SK-N-SH (cell line): ENCODE measurements at regions not wholly inside any gene's neighbourhood (a gene's known extent, or its start where the extent isn't known, plus 50 kb on each side); places are given as distances from the start of the nearest gene placed in this dataset.

Experiments used
- CTCF ChIA-PET: fragments of 300-600, 350-600 bp; formaldehyde crosslinking; extraction: SDS; loops from one replicate; lab custom pipeline; 2021; lab: Yijun Ruan, JAX
- POLR2A ChIA-PET: fragments of 350-600 bp; sonication (Branson Sonifier 250); formaldehyde crosslinking; extraction: SDS; loops from one replicate; lab custom pipeline; 2020; ENCODE audit warnings: antibody characterized with exemption, inconsistent platforms; lab: Yijun Ruan, JAX
- DNase-seq: peaks from one replicate; pipeline ENCODE4 v3.0.0; 2012
- H2AFZ ChIP-seq: fragments of 200-600 bp; sonication (generic); 2 replicates; pipeline ENCODE4 v1.8.1; 2016; ENCODE audit warnings: antibody characterized with exemption, mild to moderate bottlenecking, low read depth
- H3F3A ChIP-seq: fragments of 200-600 bp; sonication (generic); replicated peaks from 2 replicates; pipeline ENCODE3; 2016; ENCODE audit warnings: antibody characterized with exemption, mild to moderate bottlenecking; ENCODE audit not compliant: insufficient read depth
- H3K27ac ChIP-seq, 2 experiments: fragments of 200-500 bp in 1 of 2; fragments of 200-600 bp in 1 of 2; sonication (Bioruptor generic) in 1 of 2; sonication (generic), shearing (Covaris generic) in 1 of 2; 2 replicates each; pipeline versions ENCODE4 v1.5.1 to v1.6.1; 2014 to 2016; ENCODE audit warnings: low read depth in 2 of 2, inconsistent platforms in 1 of 2, low read length in 1 of 2, mild to moderate bottlenecking in 1 of 2, mixed read lengths in 1 of 2
- H3K27me3 ChIP-seq: fragments of 200-600 bp; sonication (generic), shearing (Covaris generic); 2 replicates; pipeline ENCODE4 v1.6.1; 2016; ENCODE audit warnings: mixed run types; ENCODE audit not compliant: insufficient read depth
- H3K36me3 ChIP-seq, 2 experiments: fragments of 200-500 bp in 1 of 2; fragments of 200-600 bp in 1 of 2; sonication (Bioruptor generic) in 1 of 2; sonication (generic) in 1 of 2; replicated peaks in 1 of 2; 2 replicates each; pipeline versions ENCODE3 to v1.5.1; 2014 to 2016; ENCODE audit warnings: low read length in 1 of 2, mild to moderate bottlenecking in 1 of 2; ENCODE audit not compliant: insufficient read depth in 2 of 2, control insufficient read depth in 1 of 2
- H3K4me1 ChIP-seq, 2 experiments: fragments of 200-500 bp in 1 of 2; fragments of 200-600 bp in 1 of 2; sonication (Bioruptor generic) in 1 of 2; sonication (generic), shearing (Covaris generic) in 1 of 2; 2 replicates each; pipeline versions ENCODE4 v1.5.1 to v1.6.1; 2014 to 2016; ENCODE audit warnings: low read depth in 1 of 2, low read length in 1 of 2, mixed run types in 1 of 2; ENCODE audit not compliant: insufficient read depth in 2 of 2, control insufficient read depth in 1 of 2
- H3K4me2 ChIP-seq: fragments of 200-600 bp; sonication (generic), shearing (Covaris generic); 2 replicates; pipeline ENCODE4 v1.6.1; 2017; ENCODE audit warnings: mixed run types
- H3K4me3 ChIP-seq, 2 experiments: fragments of 200-500 bp in 1 of 2; fragments of 200-600 bp in 1 of 2; sonication (Bioruptor generic) in 1 of 2; sonication (generic), shearing (Covaris generic) in 1 of 2; 2 replicates each; pipeline versions ENCODE4 v1.5.1 to v1.8.1; 2014 to 2016; ENCODE audit warnings: low read depth in 2 of 2, inconsistent platforms in 1 of 2, low read length in 1 of 2, mild to moderate bottlenecking in 1 of 2, mixed read lengths in 1 of 2, moderate library complexity in 1 of 2
- H3K79me2 ChIP-seq: fragments of 200-600 bp; sonication (generic); 2 replicates; pipeline ENCODE4 v1.8.1; 2017; ENCODE audit warnings: mild to moderate bottlenecking; ENCODE audit not compliant: insufficient read depth
- H3K9ac ChIP-seq: fragments of 200-600 bp; sonication (generic); 2 replicates; pipeline ENCODE4 v1.6.1; 2017; ENCODE audit warnings: mixed run types
- H3K9me2 ChIP-seq: fragments of 200-600 bp; sonication (generic); 2 replicates; pipeline ENCODE4 v1.6.1; 2017; ENCODE audit warnings: mixed run types
- H3K9me3 ChIP-seq: fragments of 200-600 bp; sonication (generic); 2 replicates; pipeline ENCODE4 v1.6.1; 2017; ENCODE audit warnings: mixed run types, mild to moderate bottlenecking, moderate library complexity
- H4K20me1 ChIP-seq: fragments of 200-600 bp; sonication (generic); 2 replicates; pipeline ENCODE4 v1.6.1; 2017; ENCODE audit warnings: mild to moderate bottlenecking, mixed run types; ENCODE audit not compliant: insufficient read depth
- ELF1 ChIP-seq: IDR thresholded peaks from 2 replicates; pipeline ENCODE4 v1.4.0; 2012
- FOSL2 ChIP-seq: IDR thresholded peaks from 2 replicates; pipeline ENCODE4 v1.4.0; 2012; ENCODE audit warnings: low read depth, mild to moderate bottlenecking, moderate library complexity, borderline replicate concordance
- FOXJ3 ChIP-seq: sonication (generic); formaldehyde crosslinking; IDR thresholded peaks from 2 replicates; pipeline ENCODE4 v1.5.1; 2020; ENCODE audit warnings: mild to moderate bottlenecking, missing genetic modification reagents
- GATA2 ChIP-seq: sonication (generic); formaldehyde crosslinking; IDR thresholded peaks from 2 replicates; pipeline ENCODE4 v1.5.0; 2020; ENCODE audit warnings: mild to moderate bottlenecking, missing genetic modification reagents
- MAX ChIP-seq: IDR thresholded peaks from 2 replicates; pipeline ENCODE4 v1.4.0; 2012; ENCODE audit warnings: low read depth
- MXI1 ChIP-seq: IDR thresholded peaks from 2 replicates; pipeline ENCODE4 v1.6.1; 2012; ENCODE audit warnings: mild to moderate bottlenecking, low read depth, low read length, improper control_type of control experiment
- NRF1 ChIP-seq: IDR thresholded peaks from 2 replicates; pipeline ENCODE4 v1.6.1; 2012; ENCODE audit warnings: low read depth, mild to moderate bottlenecking, low read length
- PBX3 ChIP-seq: IDR thresholded peaks from 2 replicates; pipeline ENCODE4; 2012
- RCOR1 ChIP-seq: fragments of 150-350 bp; IDR thresholded peaks from 2 replicates; pipeline ENCODE4 v1.6.1; 2017; ENCODE audit warnings: antibody characterized with exemption, low read length
- RXRA ChIP-seq: IDR thresholded peaks from 2 replicates; pipeline ENCODE4 v1.4.0; 2012; ENCODE audit warnings: low read depth, mild to moderate bottlenecking, borderline replicate concordance
- SMC3 ChIP-seq: IDR thresholded peaks from 2 replicates; pipeline ENCODE4 v1.6.1; 2012; ENCODE audit warnings: low read depth, low read length, improper control_type of control experiment
- TAF1 ChIP-seq: IDR thresholded peaks from 2 replicates; pipeline ENCODE4 v1.6.1; 2012; ENCODE audit warnings: low read depth, mild to moderate bottlenecking, low read length, moderate library complexity, borderline replicate concordance
- TCF12 ChIP-seq: IDR thresholded peaks from 2 replicates; pipeline ENCODE4 v1.4.0; 2012
- TEAD4 ChIP-seq: IDR thresholded peaks from 2 replicates; pipeline ENCODE4 v1.4.0; 2012; ENCODE audit warnings: mild to moderate bottlenecking, borderline replicate concordance; ENCODE audit not compliant: insufficient read depth
- YY1 ChIP-seq: IDR thresholded peaks from 2 replicates; pipeline ENCODE4 v1.4.0; 2012; ENCODE audit warnings: low read depth, mild to moderate bottlenecking
- WGBS: methylation state at CpG from one replicate; pipeline ENCODE4 v1.1.6; 2017; ENCODE audit warnings: low lambda C conversion rate; 5-methylcytosine and 5-hydroxymethylcytosine counted together
- TF ChIP-seq, protein P1 (sequence below): IDR thresholded peaks from 2 replicates; pipeline ENCODE4 v1.4.0; 2012; ENCODE audit warnings: low read depth, borderline replicate concordance
- TF ChIP-seq, protein P2 (sequence below): fragments of 150-350 bp; IDR thresholded peaks from 2 replicates; pipeline ENCODE4 v1.6.1; 2016; ENCODE audit warnings: mild to moderate bottlenecking, low read depth, low read length
- TF ChIP-seq, protein P3 (sequence below): fragments of 200-600 bp; sonication (generic); IDR thresholded peaks from 2 replicates; pipeline ENCODE4 v1.6.1; 2017; ENCODE audit warnings: antibody characterized with exemption, mild to moderate bottlenecking, moderate library complexity

DNA sequence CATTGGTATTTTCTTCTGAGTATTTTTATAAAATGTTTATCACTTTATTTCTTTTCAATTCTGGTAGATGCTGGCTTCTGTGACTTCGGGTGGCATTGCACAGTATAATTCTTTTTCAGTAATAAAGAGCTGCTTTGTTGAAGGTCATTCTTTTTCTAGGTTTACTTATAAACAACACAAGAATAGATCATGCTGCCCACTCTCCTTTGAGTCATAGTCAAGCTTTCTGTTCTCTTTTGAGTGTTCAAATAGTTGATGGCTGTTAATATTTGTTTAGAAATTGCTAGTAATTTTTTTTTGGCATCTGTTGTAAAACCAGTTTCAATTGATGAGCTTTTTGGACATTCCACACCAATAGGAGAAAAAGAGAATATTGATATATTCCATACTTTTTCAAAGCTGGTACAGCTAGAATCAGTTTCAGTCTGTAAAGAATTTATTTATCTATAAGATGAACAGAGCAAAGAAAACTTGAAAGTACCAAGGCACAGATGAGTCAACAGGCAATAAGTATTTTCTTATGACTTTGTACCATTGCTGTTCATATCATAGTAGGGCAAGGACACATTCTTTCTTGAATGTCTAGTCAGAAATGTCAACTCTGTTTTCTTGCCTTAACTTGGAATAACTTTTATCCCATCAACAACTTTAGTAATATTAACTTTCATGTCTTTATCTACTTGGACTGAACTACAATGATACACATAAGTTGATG, 513.0 kb upstream of the SEL1L start:
- POLR2A ChIA-PET = no interaction called here
- TF ChIP-seq TCF12 (no peak), MAX (no peak), NRF1 (no peak), PBX3 (no peak), RXRA (no peak), ELF1 (no peak), FOXJ3 (CRISPR knock-in tag) (no peak), YY1 (no peak), SMC3 (no peak), TAF1 (no peak), RCOR1 (no peak)
- TF ChIP-seq, protein P1, sequence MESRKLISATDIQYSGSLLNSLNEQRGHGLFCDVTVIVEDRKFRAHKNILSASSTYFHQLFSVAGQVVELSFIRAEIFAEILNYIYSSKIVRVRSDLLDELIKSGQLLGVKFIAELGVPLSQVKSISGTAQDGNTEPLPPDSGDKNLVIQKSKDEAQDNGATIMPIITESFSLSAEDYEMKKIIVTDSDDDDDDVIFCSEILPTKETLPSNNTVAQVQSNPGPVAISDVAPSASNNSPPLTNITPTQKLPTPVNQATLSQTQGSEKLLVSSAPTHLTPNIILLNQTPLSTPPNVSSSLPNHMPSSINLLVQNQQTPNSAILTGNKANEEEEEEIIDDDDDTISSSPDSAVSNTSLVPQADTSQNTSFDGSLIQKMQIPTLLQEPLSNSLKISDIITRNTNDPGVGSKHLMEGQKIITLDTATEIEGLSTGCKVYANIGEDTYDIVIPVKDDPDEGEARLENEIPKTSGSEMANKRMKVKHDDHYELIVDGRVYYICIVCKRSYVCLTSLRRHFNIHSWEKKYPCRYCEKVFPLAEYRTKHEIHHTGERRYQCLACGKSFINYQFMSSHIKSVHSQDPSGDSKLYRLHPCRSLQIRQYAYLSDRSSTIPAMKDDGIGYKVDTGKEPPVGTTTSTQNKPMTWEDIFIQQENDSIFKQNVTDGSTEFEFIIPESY = no peak
- TF ChIP-seq, all 33 proteins: peak for 0
- H2AFZ ChIP-seq = no peak overlapping the region
- no peaks in the 10 kb centered on the region for H3K27me3 ChIP-seq
- CTCF ChIA-PET = no interaction called here
- no peak overlapping the region for H3K27ac ChIP-seq
- H3K4me2 ChIP-seq = no peak overlapping the region
- no peak for DNase-seq
- no peaks in the 10 kb centered on the region for H3K79me2 ChIP-seq
- no peak overlapping the region for H3K9ac ChIP-seq
- no peaks in the 10 kb centered on the region for H3K9me2 ChIP-seq
- no peaks in the 10 kb centered on the region for H4K20me1 ChIP-seq
- no peak overlapping the region for H3K4me3 ChIP-seq
- 0% methylated on average over 1 of the region's 1 CpG for WGBS
- no peaks in the 10 kb centered on the region for H3F3A ChIP-seq
- no peaks in the 10 kb centered on the region for H3K4me1 ChIP-seq
- H3K9me3 ChIP-seq = 0 out of 2 replicates have a peak, but pooled peaks cover 6% of the 10 kb centered on the region
- H3K36me3 ChIP-seq = no peaks in the 10 kb centered on the region

DNA sequence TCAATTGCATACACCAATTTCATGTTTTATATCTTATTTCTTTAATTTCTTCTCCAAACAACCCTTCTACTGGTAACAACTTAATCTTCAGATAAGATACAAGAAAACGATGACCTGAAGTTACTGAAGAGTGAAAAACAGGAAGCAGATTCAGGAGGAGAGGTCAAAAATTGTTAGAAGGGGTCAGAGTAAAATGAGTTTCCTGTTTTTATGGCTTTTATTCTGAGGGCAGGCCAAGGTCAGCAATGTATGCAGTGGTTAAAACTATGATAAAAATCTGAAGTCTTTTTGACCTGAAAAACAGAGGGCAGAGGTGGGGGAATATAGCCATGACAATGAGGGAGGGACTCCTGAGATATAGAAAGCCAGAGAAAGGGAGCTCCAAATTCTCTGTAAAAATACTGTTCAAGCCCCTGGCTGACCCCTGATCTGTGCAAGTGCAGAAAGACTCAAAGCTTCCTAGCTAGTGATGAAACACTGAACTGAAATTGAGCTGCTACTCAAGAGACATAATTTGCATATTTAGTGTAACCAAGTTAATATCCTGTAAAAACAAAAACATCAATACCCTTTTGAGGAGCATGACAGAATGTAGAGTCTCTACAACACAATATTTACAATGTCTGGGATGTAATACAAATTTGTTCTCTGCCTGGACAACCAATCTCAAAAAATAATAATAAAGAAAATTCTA, 514.3 kb upstream of the SEL1L start:
- Histone ChIP-seq H3K36me3 (no peaks in the 10 kb centered on the region), H3K9me3 (0 out of 2 replicates have a peak, but pooled peaks cover 6% of the 10 kb centered on the region), H3K27ac (no peak overlapping the region), H3K4me1 (no peaks in the 10 kb centered on the region), H3K9ac (no peak overlapping the region), H3K4me3 (no peak overlapping the region), H3K9me2 (no peaks in the 10 kb centered on the region), H3K4me2 (no peak overlapping the region), H3K27me3 (no peaks in the 10 kb centered on the region), H3F3A (no peaks in the 10 kb centered on the region), H2AFZ (no peak overlapping the region), H4K20me1 (no peaks in the 10 kb centered on the region), H3K79me2 (no peaks in the 10 kb centered on the region)
- ChIA-PET CTCF (no interaction called here), POLR2A (no interaction called here)
- no peak for DNase-seq
- WGBS = 0% methylated on average over 1 of the region's 1 CpG
- TF ChIP-seq TEAD4 = no peak
- TF ChIP-seq, protein P1 = no peak
- TF ChIP-seq, protein P2, sequence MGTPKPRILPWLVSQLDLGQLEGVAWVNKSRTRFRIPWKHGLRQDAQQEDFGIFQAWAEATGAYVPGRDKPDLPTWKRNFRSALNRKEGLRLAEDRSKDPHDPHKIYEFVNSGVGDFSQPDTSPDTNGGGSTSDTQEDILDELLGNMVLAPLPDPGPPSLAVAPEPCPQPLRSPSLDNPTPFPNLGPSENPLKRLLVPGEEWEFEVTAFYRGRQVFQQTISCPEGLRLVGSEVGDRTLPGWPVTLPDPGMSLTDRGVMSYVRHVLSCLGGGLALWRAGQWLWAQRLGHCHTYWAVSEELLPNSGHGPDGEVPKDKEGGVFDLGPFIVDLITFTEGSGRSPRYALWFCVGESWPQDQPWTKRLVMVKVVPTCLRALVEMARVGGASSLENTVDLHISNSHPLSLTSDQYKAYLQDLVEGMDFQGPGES = no peak
- TF ChIP-seq, protein P3, sequence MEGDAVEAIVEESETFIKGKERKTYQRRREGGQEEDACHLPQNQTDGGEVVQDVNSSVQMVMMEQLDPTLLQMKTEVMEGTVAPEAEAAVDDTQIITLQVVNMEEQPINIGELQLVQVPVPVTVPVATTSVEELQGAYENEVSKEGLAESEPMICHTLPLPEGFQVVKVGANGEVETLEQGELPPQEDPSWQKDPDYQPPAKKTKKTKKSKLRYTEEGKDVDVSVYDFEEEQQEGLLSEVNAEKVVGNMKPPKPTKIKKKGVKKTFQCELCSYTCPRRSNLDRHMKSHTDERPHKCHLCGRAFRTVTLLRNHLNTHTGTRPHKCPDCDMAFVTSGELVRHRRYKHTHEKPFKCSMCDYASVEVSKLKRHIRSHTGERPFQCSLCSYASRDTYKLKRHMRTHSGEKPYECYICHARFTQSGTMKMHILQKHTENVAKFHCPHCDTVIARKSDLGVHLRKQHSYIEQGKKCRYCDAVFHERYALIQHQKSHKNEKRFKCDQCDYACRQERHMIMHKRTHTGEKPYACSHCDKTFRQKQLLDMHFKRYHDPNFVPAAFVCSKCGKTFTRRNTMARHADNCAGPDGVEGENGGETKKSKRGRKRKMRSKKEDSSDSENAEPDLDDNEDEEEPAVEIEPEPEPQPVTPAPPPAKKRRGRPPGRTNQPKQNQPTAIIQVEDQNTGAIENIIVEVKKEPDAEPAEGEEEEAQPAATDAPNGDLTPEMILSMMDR = no peak
- TF ChIP-seq FOSL2 = no peak
- TF ChIP-seq RXRA = no peak
- no peak for TF ChIP-seq RCOR1
- TF ChIP-seq TAF1 = no peak
- TF ChIP-seq YY1 = no peak
- TF ChIP-seq GATA2 (CRISPR knock-in tag) = no peak
- TF ChIP-seq MXI1 = no peak
